ENCODE measurements at regions not wholly inside any gene's neighbourhood (a gene's known extent, or its start where the extent isn't known, plus 50 kb on each side); places are given as distances from the start of the nearest gene placed in this dataset.
"Not testable (repeated sequence)": the region's sequence is repeated elsewhere in the genome, so short reads cannot be mapped to it uniquely, and the experiment has no call there.

DNA sequence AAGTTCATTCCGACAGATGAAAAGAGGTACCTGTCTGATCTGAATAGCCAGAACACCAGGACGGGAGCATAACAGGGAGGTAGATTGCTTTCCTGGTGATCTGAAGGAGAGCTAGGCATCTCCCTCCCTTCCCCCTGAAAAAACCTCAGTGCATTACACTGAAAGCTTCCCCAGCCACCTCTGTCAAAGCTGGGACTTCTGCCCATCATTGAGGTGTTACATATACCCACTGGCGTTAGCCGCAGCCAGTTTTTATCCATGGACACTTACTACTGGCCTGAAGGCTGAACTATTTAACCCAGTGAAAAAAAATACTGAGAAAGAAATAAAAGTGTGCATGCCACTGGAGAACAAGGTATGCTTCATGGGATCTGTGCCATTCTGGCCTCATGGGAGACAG lies 568.3 kb upstream of the ADAMTS5 start:
- DNase-seq, result no peak
- Histone ChIP-seq H3K27ac (ENCODE audit: insufficient read depth, low read length, poor library complexity, severe bottlenecking) (no peak overlapping the region), H3K4me3 (ENCODE audit: insufficient read depth, low read depth, low read length, poor library complexity, severe bottlenecking) (no peak overlapping the region), H3K36me3 (ENCODE audit: control insufficient read depth, insufficient read depth, low read length) (no peaks in the 10 kb centered on the region), H3K4me1 (ENCODE audit: control insufficient read depth, insufficient read depth, low read length, poor library complexity, severe bottlenecking) (no peaks in the 10 kb centered on the region), H3K27me3 (replicated peaks; ENCODE audit: control insufficient read depth, insufficient read depth, low read length, poor library complexity, severe bottlenecking) (no peaks in the 10 kb centered on the region), H3K9me3 (ENCODE audit: control insufficient read depth, low read length) (no peaks in the 10 kb centered on the region)

DNA sequence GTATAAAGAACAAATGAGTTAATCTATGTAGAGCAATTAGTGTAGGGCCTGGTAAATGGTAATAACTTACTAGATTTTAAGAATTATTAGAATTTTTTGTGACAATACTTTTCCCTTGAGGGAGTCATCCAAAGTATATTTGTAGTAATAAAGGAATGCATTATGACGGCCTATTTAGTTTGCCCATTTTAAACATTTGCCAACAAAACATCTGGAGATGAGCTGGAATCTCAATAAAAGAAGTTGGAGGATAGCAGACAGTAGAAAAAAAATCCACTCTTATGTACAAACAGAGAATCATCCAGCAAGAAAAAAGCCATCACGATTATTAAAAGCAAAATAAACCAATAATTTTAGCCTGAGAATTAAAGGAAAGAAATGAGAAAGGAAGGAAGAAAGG lies 567.3 kb upstream of the ADAMTS5 start:
- H3K27ac ChIP-seq (ENCODE audit: insufficient read depth, low read length, poor library complexity, severe bottlenecking), result no peak overlapping the region
- H3K9me3 ChIP-seq (ENCODE audit: control insufficient read depth, low read length), result no peaks in the 10 kb centered on the region
- H3K36me3 ChIP-seq (ENCODE audit: control insufficient read depth, insufficient read depth, low read length), result no peaks in the 10 kb centered on the region
- H3K4me3 ChIP-seq (ENCODE audit: insufficient read depth, low read depth, low read length, poor library complexity, severe bottlenecking), result no peak overlapping the region
- no peaks in the 10 kb centered on the region for H3K27me3 ChIP-seq (replicated peaks; ENCODE audit: control insufficient read depth, insufficient read depth, low read length, poor library complexity, severe bottlenecking)
- H3K4me1 ChIP-seq (ENCODE audit: control insufficient read depth, insufficient read depth, low read length, poor library complexity, severe bottlenecking), result no peaks in the 10 kb centered on the region
- no peak for DNase-seq

DNA sequence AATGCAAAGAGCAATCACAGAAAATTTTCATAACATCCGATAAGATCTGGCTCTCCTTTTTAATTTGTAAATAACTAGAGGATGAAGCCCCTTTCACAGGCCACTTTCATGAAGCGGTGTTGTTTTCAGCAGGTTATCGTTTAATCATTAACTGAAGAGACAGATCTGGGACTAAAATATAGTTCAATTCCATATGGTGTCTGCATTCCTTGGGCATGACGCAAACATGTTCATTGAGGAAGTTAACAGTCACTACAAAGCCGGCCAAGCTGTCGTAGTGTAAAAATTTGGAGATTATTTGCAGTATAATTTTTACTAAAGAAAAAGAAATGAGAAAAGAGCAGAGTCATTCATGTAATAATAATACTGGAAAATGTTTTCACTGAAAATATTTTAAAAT lies 565.2 kb upstream of the ADAMTS5 start:
- no peak overlapping the region for H3K4me3 ChIP-seq (ENCODE audit: insufficient read depth, low read depth, low read length, poor library complexity, severe bottlenecking)
- no peaks in the 10 kb centered on the region for H3K27me3 ChIP-seq (replicated peaks; ENCODE audit: control insufficient read depth, insufficient read depth, low read length, poor library complexity, severe bottlenecking)
- H3K36me3 ChIP-seq (ENCODE audit: control insufficient read depth, insufficient read depth, low read length), result no peaks in the 10 kb centered on the region
- DNase-seq, result no peak
- H3K4me1 ChIP-seq (ENCODE audit: control insufficient read depth, insufficient read depth, low read length, poor library complexity, severe bottlenecking), result no peaks in the 10 kb centered on the region
- H3K27ac ChIP-seq (ENCODE audit: insufficient read depth, low read length, poor library complexity, severe bottlenecking), result no peak overlapping the region
- no peaks in the 10 kb centered on the region for H3K9me3 ChIP-seq (ENCODE audit: control insufficient read depth, low read length)

DNA sequence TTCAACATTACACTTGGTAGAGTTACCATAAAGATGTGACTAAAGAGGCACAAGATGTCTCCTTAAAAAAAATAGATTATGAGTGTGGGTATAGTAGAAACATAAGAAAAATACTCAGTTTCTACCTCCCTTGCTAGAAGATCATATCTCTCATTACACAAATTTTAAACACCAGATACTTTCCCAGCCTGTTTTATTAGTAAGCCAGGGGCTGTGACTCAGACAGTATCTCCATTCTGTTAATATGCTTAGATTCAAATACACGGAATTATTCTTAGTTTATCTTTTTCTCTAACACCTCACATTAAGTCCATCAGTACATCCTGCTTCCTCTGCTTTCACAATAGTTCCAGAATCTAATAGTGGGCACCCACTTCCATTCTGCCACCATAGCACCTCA lies 561.8 kb upstream of the ADAMTS5 start:
- no peak for DNase-seq
- no peak overlapping the region for H3K27ac ChIP-seq (ENCODE audit: insufficient read depth, low read length, poor library complexity, severe bottlenecking)
- no peaks in the 10 kb centered on the region for H3K27me3 ChIP-seq (replicated peaks; ENCODE audit: control insufficient read depth, insufficient read depth, low read length, poor library complexity, severe bottlenecking)
- no peaks in the 10 kb centered on the region for H3K4me1 ChIP-seq (ENCODE audit: control insufficient read depth, insufficient read depth, low read length, poor library complexity, severe bottlenecking)
- no peak overlapping the region for H3K4me3 ChIP-seq (ENCODE audit: insufficient read depth, low read depth, low read length, poor library complexity, severe bottlenecking)
- no peaks in the 10 kb centered on the region for H3K9me3 ChIP-seq (ENCODE audit: control insufficient read depth, low read length)
- no peaks in the 10 kb centered on the region for H3K36me3 ChIP-seq (ENCODE audit: control insufficient read depth, insufficient read depth, low read length)

DNA sequence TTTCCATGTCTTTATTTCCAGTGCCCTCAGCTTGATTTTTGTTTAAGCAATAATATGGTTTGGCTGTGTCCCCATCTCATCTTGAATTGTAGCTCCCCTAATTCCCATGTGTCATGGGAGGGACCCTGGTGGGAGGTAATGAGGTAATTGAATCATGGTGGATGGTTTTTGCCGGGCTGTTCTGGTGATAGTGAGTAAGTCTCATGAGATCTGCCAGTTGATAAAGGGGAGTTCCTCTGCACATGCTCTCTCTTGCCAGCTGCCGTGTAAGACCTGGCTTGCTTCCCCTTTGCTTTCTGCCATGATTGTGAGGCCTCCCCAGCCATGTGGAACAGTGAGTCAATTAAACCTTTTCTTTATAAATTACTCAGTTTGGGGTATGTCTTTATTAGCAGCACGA lies 559.6 kb upstream of the ADAMTS5 start:
- no peaks in the 10 kb centered on the region for H3K4me1 ChIP-seq (ENCODE audit: control insufficient read depth, insufficient read depth, low read length, poor library complexity, severe bottlenecking)
- no peaks in the 10 kb centered on the region for H3K27me3 ChIP-seq (replicated peaks; ENCODE audit: control insufficient read depth, insufficient read depth, low read length, poor library complexity, severe bottlenecking)
- H3K4me3 ChIP-seq (ENCODE audit: insufficient read depth, low read depth, low read length, poor library complexity, severe bottlenecking), result no peak overlapping the region
- DNase-seq, result no peak
- H3K36me3 ChIP-seq (ENCODE audit: control insufficient read depth, insufficient read depth, low read length), result no peaks in the 10 kb centered on the region
- H3K27ac ChIP-seq (ENCODE audit: insufficient read depth, low read length, poor library complexity, severe bottlenecking), result no peak overlapping the region
- H3K9me3 ChIP-seq (ENCODE audit: control insufficient read depth, low read length), result no peaks in the 10 kb centered on the region

DNA sequence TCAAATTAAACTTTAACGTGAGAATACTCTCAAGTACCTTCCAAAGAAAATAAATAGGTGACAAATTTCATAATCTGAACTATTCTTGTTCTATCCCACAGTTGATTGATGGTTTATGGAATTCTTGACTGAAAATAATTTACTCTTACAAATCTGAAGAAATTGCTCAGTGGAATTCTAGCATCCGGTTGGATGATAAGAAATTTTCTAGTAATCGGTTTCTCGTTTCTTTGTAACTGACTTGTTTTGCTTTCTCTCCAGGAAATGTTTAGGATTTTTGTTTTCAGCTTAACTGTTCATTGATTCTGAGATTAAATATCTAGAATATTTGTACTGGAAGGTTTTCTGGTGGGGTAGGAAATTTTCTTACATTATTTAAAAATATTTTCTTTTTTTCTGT lies 558.9 kb upstream of the ADAMTS5 start:
- DNase-seq, result no peak
- H3K9me3 ChIP-seq (ENCODE audit: control insufficient read depth, low read length), result no peaks in the 10 kb centered on the region
- H3K27me3 ChIP-seq (replicated peaks; ENCODE audit: control insufficient read depth, insufficient read depth, low read length, poor library complexity, severe bottlenecking), result no peaks in the 10 kb centered on the region
- H3K4me3 ChIP-seq (ENCODE audit: insufficient read depth, low read depth, low read length, poor library complexity, severe bottlenecking), result no peak overlapping the region
- H3K4me1 ChIP-seq (ENCODE audit: control insufficient read depth, insufficient read depth, low read length, poor library complexity, severe bottlenecking), result no peaks in the 10 kb centered on the region
- no peaks in the 10 kb centered on the region for H3K36me3 ChIP-seq (ENCODE audit: control insufficient read depth, insufficient read depth, low read length)
- H3K27ac ChIP-seq (ENCODE audit: insufficient read depth, low read length, poor library complexity, severe bottlenecking), result no peak overlapping the region

DNA sequence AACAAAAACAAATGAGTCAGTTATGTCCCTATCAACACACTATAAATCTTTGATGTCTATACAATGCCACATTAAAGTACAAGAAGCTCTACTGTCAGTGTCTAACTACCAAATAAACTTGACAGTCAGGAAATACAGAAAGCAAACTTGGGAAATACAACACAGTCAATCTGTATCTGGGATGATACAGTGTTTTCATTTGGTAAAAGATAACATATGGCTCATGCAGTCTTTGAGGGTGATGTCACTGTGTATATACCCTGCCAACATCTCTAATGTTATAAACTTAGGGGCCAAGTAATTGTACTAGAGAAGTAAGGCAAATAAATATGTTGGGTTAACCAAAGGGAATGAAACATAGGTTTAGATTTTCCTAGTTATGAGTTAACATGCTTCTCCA lies 552.5 kb upstream of the ADAMTS5 start:
- H3K4me3 ChIP-seq (ENCODE audit: insufficient read depth, low read depth, low read length, poor library complexity, severe bottlenecking), result no peak overlapping the region
- no peaks in the 10 kb centered on the region for H3K27me3 ChIP-seq (replicated peaks; ENCODE audit: control insufficient read depth, insufficient read depth, low read length, poor library complexity, severe bottlenecking)
- no peaks in the 10 kb centered on the region for H3K9me3 ChIP-seq (ENCODE audit: control insufficient read depth, low read length)
- no peaks in the 10 kb centered on the region for H3K36me3 ChIP-seq (ENCODE audit: control insufficient read depth, insufficient read depth, low read length)
- no peak for DNase-seq
- no peaks in the 10 kb centered on the region for H3K4me1 ChIP-seq (ENCODE audit: control insufficient read depth, insufficient read depth, low read length, poor library complexity, severe bottlenecking)
- no peak overlapping the region for H3K27ac ChIP-seq (ENCODE audit: insufficient read depth, low read length, poor library complexity, severe bottlenecking)

DNA sequence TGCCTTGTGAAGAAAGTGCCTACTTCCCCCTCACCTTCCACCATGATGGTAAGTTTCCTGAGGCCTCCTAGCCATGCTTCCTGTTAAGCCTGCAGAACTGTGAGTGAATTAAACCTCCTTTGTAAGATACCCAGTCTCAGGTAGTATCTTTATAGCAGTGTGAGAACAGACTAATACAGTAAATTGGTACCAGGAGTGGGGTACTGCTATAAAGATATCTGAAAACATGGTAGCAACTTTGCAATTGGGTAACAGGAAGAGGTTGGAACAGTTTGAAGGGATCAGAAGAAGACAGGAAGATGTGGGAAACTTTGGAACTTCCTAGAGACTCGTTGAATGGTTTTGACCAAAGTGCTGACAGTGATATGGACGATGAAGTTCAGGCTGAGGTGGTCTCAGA lies 550.3 kb upstream of the ADAMTS5 start:
- H3K4me1 ChIP-seq (ENCODE audit: control insufficient read depth, insufficient read depth, low read length, poor library complexity, severe bottlenecking); H3K27ac ChIP-seq (ENCODE audit: insufficient read depth, low read length, poor library complexity, severe bottlenecking); H3K9me3 ChIP-seq (ENCODE audit: control insufficient read depth, low read length); DNase-seq; H3K36me3 ChIP-seq (ENCODE audit: control insufficient read depth, insufficient read depth, low read length); H3K4me3 ChIP-seq (ENCODE audit: insufficient read depth, low read depth, low read length, poor library complexity, severe bottlenecking); H3K27me3 ChIP-seq (replicated peaks; ENCODE audit: control insufficient read depth, insufficient read depth, low read length, poor library complexity, severe bottlenecking): not testable (repeated sequence)

DNA sequence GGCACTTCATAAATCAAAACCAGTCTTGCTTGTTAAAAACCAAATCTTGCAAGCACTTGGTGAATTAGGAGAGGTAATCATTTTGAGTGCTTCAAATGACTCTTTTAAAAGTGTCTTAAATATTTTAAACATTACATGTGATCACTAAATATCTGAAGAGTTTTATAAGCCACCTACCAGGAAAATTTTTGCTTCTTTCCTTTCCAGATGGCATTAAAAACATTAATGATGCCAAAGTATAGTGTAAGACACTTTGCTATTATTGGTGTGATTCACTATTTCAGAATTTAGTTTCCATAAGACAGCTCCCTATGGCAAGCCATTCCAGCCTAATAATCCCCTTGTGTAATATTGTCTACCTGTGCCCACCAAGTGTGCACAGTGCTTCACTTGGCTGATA lies 548.8 kb upstream of the ADAMTS5 start:
- H3K4me1 ChIP-seq (ENCODE audit: control insufficient read depth, insufficient read depth, low read length, poor library complexity, severe bottlenecking), result no peaks in the 10 kb centered on the region

DNA sequence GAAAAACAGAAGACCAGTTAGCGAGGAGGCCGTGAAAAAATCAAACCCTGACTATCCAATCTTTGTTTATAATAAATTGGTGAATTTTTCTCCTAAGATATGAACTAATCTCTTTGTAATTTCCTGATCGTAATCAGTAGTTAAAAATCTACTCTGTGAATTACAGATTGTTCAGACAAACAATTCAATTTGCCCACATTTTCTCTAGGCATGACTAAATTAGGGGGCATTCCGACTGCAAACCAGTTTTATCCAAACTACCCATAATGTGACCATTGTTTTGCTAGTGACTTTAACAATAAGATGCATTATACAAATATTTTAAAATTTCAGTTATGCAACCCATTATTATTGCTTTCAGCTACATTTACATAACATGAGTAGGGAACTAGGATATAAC lies 546.9 kb upstream of the ADAMTS5 start:
- H3K36me3 ChIP-seq (ENCODE audit: control insufficient read depth, insufficient read depth, low read length), result no peaks in the 10 kb centered on the region
- no peak overlapping the region for H3K4me3 ChIP-seq (ENCODE audit: insufficient read depth, low read depth, low read length, poor library complexity, severe bottlenecking)
- no peaks in the 10 kb centered on the region for H3K9me3 ChIP-seq (ENCODE audit: control insufficient read depth, low read length)
- no peaks in the 10 kb centered on the region for H3K27me3 ChIP-seq (replicated peaks; ENCODE audit: control insufficient read depth, insufficient read depth, low read length, poor library complexity, severe bottlenecking)
- no peaks in the 10 kb centered on the region for H3K4me1 ChIP-seq (ENCODE audit: control insufficient read depth, insufficient read depth, low read length, poor library complexity, severe bottlenecking)
- H3K27ac ChIP-seq (ENCODE audit: insufficient read depth, low read length, poor library complexity, severe bottlenecking), result no peak overlapping the region
- no peak for DNase-seq

More for the DNA sequence above, 548.8 kb upstream of the ADAMTS5 start:
- Histone ChIP-seq H3K9me3 (ENCODE audit: control insufficient read depth, low read length) (no peaks in the 10 kb centered on the region), H3K36me3 (ENCODE audit: control insufficient read depth, insufficient read depth, low read length) (no peaks in the 10 kb centered on the region), H3K4me3 (ENCODE audit: insufficient read depth, low read depth, low read length, poor library complexity, severe bottlenecking) (no peak overlapping the region), H3K27me3 (replicated peaks; ENCODE audit: control insufficient read depth, insufficient read depth, low read length, poor library complexity, severe bottlenecking) (no peaks in the 10 kb centered on the region), H3K27ac (ENCODE audit: insufficient read depth, low read length, poor library complexity, severe bottlenecking) (no peak overlapping the region)
- no peak for DNase-seq

DNA sequence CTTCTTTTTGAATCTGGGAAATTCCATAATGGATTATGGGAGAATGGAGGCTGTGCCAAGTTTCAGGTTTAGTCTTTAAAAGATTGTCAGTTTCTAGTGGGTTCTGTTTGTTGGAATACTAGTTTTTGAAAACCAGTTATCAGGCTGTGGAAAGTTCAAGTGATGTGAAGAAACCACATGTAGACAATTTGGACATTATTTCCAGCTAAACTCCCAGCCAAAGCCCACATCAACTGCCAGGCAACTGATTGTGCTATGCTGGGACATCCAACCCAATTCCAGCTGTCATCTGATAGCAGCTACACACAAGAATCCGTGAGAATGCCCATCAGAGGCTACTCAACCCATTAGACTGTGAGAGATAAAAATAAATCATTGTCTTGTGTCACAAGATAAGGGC lies 546.1 kb upstream of the ADAMTS5 start:
- no peak overlapping the region for H3K4me3 ChIP-seq (ENCODE audit: insufficient read depth, low read depth, low read length, poor library complexity, severe bottlenecking)
- no peak overlapping the region for H3K27ac ChIP-seq (ENCODE audit: insufficient read depth, low read length, poor library complexity, severe bottlenecking)
- no peaks in the 10 kb centered on the region for H3K9me3 ChIP-seq (ENCODE audit: control insufficient read depth, low read length)
- H3K36me3 ChIP-seq (ENCODE audit: control insufficient read depth, insufficient read depth, low read length), result no peaks in the 10 kb centered on the region
- H3K4me1 ChIP-seq (ENCODE audit: control insufficient read depth, insufficient read depth, low read length, poor library complexity, severe bottlenecking), result no peaks in the 10 kb centered on the region
- no peak for DNase-seq
- no peaks in the 10 kb centered on the region for H3K27me3 ChIP-seq (replicated peaks; ENCODE audit: control insufficient read depth, insufficient read depth, low read length, poor library complexity, severe bottlenecking)

Data from effector memory CD4-positive, alpha-beta T cell (primary cell).